Thymus (tissue), 11 donors: ENCODE measurements at regions not wholly inside any gene's neighbourhood (a gene's known extent, or its start where the extent isn't known, plus 50 kb on each side); places are given as distances from the start of the nearest gene placed in this dataset.

Experiments used
- DNase-seq, 9 donors: peaks; one replicate each; pipeline ENCODE4 v3.0.0-alpha.2; 2013; ENCODE audit warnings: low spot score in 9 of 9, low read depth in 6 of 9, missing footprints in 1 of 9
- H3K27ac ChIP-seq, 2 donors: one replicate each; pipeline ENCODE4 v1.5.1; 2013; ENCODE audit warnings: control low read depth in 1 of 2, low read depth in 1 of 2, low read length in 1 of 2, mild to moderate bottlenecking in 1 of 2, moderate library complexity in 1 of 2
- H3K27me3 ChIP-seq, 2 donors: one replicate each; pipeline ENCODE4 v1.5.1; 2013; ENCODE audit warnings: low read length in 1 of 2; ENCODE audit not compliant: control insufficient read depth in 2 of 2, insufficient read depth in 1 of 2
- H3K36me3 ChIP-seq, 2 donors: one replicate each; pipeline ENCODE4 v1.5.1; 2013; ENCODE audit warnings: low read length in 1 of 2, mild to moderate bottlenecking in 1 of 2, moderate library complexity in 1 of 2; ENCODE audit not compliant: control insufficient read depth in 2 of 2, insufficient read depth in 2 of 2
- H3K4me1 ChIP-seq, 2 donors: one replicate each; pipeline ENCODE4 v1.5.1; 2013; ENCODE audit warnings: low read length in 2 of 2; ENCODE audit not compliant: control insufficient read depth in 2 of 2, insufficient read depth in 2 of 2
- H3K4me3 ChIP-seq, 2 donors: one replicate each; pipeline ENCODE4 v1.5.1; 2013; ENCODE audit warnings: low read length in 2 of 2, control low read depth in 1 of 2, mild to moderate bottlenecking in 1 of 2
- H3K9me3 ChIP-seq, 2 donors: one replicate each; pipeline ENCODE4 v1.5.1; 2013; ENCODE audit warnings: low read length in 1 of 2, mild to moderate bottlenecking in 1 of 2; ENCODE audit not compliant: control insufficient read depth in 2 of 2, insufficient read depth in 1 of 2
- WGBS: extraction: QIAGEN DNeasy Blood & Tissue Kit; methylation state at CpG from one replicate; pipeline ENCODE4 v1.1.7; 2013; 5-methylcytosine and 5-hydroxymethylcytosine counted together
- donor health status: healthy.

GRCh38 chrX:40816906-40817305 is 81.6 kb upstream of the MED14 start:
- H3K27ac ChIP-seq: no peak overlapping the region
- WGBS: 92% methylated on average over 6 of the region's 6 CpGs
- H3K36me3 ChIP-seq: no peaks in the 10 kb centered on the region
- DNase-seq: no peak
- no peaks in the 10 kb centered on the region for H3K27me3 ChIP-seq
- no peak overlapping the region for H3K4me3 ChIP-seq
- no peaks in the 10 kb centered on the region for H3K4me1 ChIP-seq
- no peaks in the 10 kb centered on the region for H3K9me3 ChIP-seq

GRCh38 chrX:40818236-40818635 is 82.9 kb upstream of the MED14 start:
- H3K9me3 ChIP-seq: no peaks in the 10 kb centered on the region
- no peaks in the 10 kb centered on the region for H3K4me1 ChIP-seq
- no peaks in the 10 kb centered on the region for H3K36me3 ChIP-seq
- 98% methylated on average over 1 of the region's 1 CpG for WGBS
- no peak overlapping the region for H3K4me3 ChIP-seq
- no peaks in the 10 kb centered on the region for H3K27me3 ChIP-seq
- H3K27ac ChIP-seq: no peak overlapping the region
- DNase-seq: no peak

- no peak overlapping the region for H3K27ac ChIP-seq
- H3K36me3 ChIP-seq: no peaks in the 10 kb centered on the region
- no peaks in the 10 kb centered on the region for H3K27me3 ChIP-seq
- H3K9me3 ChIP-seq: no peaks in the 10 kb centered on the region
- no peaks in the 10 kb centered on the region for H3K4me1 ChIP-seq
- DNase-seq: no peak
- no peak overlapping the region for H3K4me3 ChIP-seq
- 94% methylated on average over 4 of the region's 4 CpGs for WGBS
Measured at GRCh38 chrX:40821780-40822179, 86.4 kb upstream of the MED14 start.

- Histone ChIP-seq H3K4me3 (no peak overlapping the region), H3K27ac (no peak overlapping the region), H3K36me3 (no peaks in the 10 kb centered on the region), H3K27me3 (no peaks in the 10 kb centered on the region), H3K9me3 (no peaks in the 10 kb centered on the region), H3K4me1 (no peaks in the 10 kb centered on the region)
- 98% methylated on average over 4 of the region's 4 CpGs for WGBS
- DNase-seq: no peak
Measured at GRCh38 chrX:40827331-40827730, 92.0 kb upstream of the MED14 start.

GRCh38 chrX:40831750-40832149 is 96.4 kb upstream of the MED14 start:
- WGBS: 93% methylated on average over 12 of the region's 12 CpGs
- no peaks in the 10 kb centered on the region for H3K27me3 ChIP-seq
- no peaks in the 10 kb centered on the region for H3K4me1 ChIP-seq
- H3K4me3 ChIP-seq: no peak overlapping the region
- no peaks in the 10 kb centered on the region for H3K36me3 ChIP-seq
- H3K9me3 ChIP-seq: no peaks in the 10 kb centered on the region
- no peak overlapping the region for H3K27ac ChIP-seq
- no peak for DNase-seq

- Histone ChIP-seq H3K4me1 (no peaks in the 10 kb centered on the region), H3K36me3 (no peaks in the 10 kb centered on the region), H3K27me3 (no peaks in the 10 kb centered on the region), H3K27ac (no peak overlapping the region), H3K9me3 (no peaks in the 10 kb centered on the region), H3K4me3 (no peak overlapping the region)
- 98% methylated on average over 39 of the region's 39 CpGs for WGBS
- no peak for DNase-seq
Measured at GRCh38 chrX:40832723-40833122, 97.4 kb upstream of the MED14 start.

GRCh38 chrX:40834225-40834624 is 98.9 kb upstream of the MED14 start:
- H3K27me3 ChIP-seq: no peaks in the 10 kb centered on the region
- no peak for DNase-seq
- no peak overlapping the region for H3K4me3 ChIP-seq
- H3K27ac ChIP-seq: no peak overlapping the region
- no peaks in the 10 kb centered on the region for H3K36me3 ChIP-seq
- 98% methylated on average over 33 of the region's 33 CpGs for WGBS
- H3K4me1 ChIP-seq: no peaks in the 10 kb centered on the region
- no peaks in the 10 kb centered on the region for H3K9me3 ChIP-seq

- Histone ChIP-seq H3K4me1 (no peaks in the 10 kb centered on the region), H3K9me3 (no peaks in the 10 kb centered on the region), H3K4me3 (no peak overlapping the region), H3K36me3 (no peaks in the 10 kb centered on the region), H3K27me3 (no peaks in the 10 kb centered on the region), H3K27ac (no peak overlapping the region)
- 94% methylated on average over 7 of the region's 7 CpGs for WGBS
- no peak for DNase-seq
Measured at GRCh38 chrX:40835526-40835925, 100.2 kb upstream of the MED14 start.

GRCh38 chrX:40843643-40844042 is 108.3 kb upstream of the MED14 start:
- DNase-seq: no peak
- H3K9me3 ChIP-seq: no peaks in the 10 kb centered on the region
- H3K27ac ChIP-seq: no peak overlapping the region
- no peaks in the 10 kb centered on the region for H3K4me1 ChIP-seq
- WGBS: 98% methylated on average over 2 of the region's 2 CpGs
- no peaks in the 10 kb centered on the region for H3K36me3 ChIP-seq
- no peaks in the 10 kb centered on the region for H3K27me3 ChIP-seq
- no peak overlapping the region for H3K4me3 ChIP-seq

GRCh38 chrX:40844471-40844870 is 109.1 kb upstream of the MED14 start:
- H3K36me3 ChIP-seq: no peaks in the 10 kb centered on the region

More at GRCh38 chrX:40844471-40844870, 109.1 kb upstream of the MED14 start:
- WGBS: 92% methylated on average over 2 of the region's 2 CpGs
- Histone ChIP-seq H3K27ac (no peak overlapping the region), H3K4me1 (no peaks in the 10 kb centered on the region), H3K9me3 (no peaks in the 10 kb centered on the region), H3K27me3 (no peaks in the 10 kb centered on the region), H3K4me3 (no peak overlapping the region)
- DNase-seq: no peak
